ENCODE measurements at regions not wholly inside any gene's neighbourhood (a gene's known extent, or its start where the extent isn't known, plus 50 kb on each side); places are given as distances from the start of the nearest gene placed in this dataset.

GRCh38 chr1:86289746-86290145, 106.4 kb downstream of the ODF2L start:
- TF ChIP-seq, protein P1, sequence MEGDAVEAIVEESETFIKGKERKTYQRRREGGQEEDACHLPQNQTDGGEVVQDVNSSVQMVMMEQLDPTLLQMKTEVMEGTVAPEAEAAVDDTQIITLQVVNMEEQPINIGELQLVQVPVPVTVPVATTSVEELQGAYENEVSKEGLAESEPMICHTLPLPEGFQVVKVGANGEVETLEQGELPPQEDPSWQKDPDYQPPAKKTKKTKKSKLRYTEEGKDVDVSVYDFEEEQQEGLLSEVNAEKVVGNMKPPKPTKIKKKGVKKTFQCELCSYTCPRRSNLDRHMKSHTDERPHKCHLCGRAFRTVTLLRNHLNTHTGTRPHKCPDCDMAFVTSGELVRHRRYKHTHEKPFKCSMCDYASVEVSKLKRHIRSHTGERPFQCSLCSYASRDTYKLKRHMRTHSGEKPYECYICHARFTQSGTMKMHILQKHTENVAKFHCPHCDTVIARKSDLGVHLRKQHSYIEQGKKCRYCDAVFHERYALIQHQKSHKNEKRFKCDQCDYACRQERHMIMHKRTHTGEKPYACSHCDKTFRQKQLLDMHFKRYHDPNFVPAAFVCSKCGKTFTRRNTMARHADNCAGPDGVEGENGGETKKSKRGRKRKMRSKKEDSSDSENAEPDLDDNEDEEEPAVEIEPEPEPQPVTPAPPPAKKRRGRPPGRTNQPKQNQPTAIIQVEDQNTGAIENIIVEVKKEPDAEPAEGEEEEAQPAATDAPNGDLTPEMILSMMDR (conservative IDR thresholded peaks at IDR 0.05; ENCODE audit: low read depth, low read length) = no peak
- TF ChIP-seq EZH2 (IDR thresholded peaks at IDR 0.05; ENCODE audit: low read length, unreplicated experiment) = no peak
- TF ChIP-seq EZH2phosphoT487 (IDR thresholded peaks at IDR 0.05; ENCODE audit: borderline replicate concordance, low read length) = no peak
